Fibroblast of skin of left quadriceps (primary cell): ENCODE measurements at regions not wholly inside any gene's neighbourhood (a gene's known extent, or its start where the extent isn't known, plus 50 kb on each side); places are given as distances from the start of the nearest gene placed in this dataset.

Experiments used
- DNase-seq, 2 experiments: peaks; one replicate each; pipeline ENCODE4 v3.0.0-alpha.2; 2013; ENCODE audit warnings: low read depth in 2 of 2

DNA sequence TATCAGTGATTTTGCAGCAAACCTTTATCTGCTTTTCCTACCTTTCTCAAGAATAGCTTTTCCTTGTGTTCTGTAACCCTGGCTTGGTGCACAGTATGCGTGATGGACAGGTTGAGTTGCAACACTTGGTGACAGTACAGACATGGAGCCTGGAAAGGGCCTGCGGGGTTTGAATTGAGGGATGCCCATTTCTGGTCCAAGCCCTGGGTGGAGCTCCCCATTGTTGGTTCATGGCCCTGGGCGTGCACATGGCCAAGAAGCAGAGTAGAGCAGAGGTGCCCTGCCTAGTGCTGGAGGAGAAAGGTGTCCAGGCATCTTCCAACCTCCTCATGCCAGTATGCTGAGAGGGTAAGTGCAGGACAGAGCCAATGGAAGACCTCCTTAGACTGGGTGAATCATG is 106.6 kb upstream of the MKLN1 start:
- DNase-seq = no peak

DNA sequence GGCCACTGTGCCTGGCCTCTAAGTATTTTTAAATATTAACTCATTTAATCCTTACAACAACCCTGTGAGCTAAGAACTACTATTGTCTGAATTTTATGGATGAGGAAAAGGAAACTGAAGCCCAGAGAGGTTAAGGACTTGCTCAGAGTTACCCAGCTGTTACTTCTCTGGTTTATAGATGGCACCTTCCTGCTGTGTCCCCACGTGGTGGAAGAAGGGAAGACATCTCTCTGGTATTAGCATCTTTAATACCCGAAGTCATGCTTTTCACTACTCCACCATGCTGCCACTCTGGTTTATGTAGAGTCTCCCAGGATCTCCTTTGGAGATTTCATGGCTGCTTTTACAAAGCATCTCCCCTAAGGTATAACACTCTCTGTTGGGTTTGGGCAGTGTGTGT is 105.5 kb upstream of the MKLN1 start:
- no peak for DNase-seq

DNA sequence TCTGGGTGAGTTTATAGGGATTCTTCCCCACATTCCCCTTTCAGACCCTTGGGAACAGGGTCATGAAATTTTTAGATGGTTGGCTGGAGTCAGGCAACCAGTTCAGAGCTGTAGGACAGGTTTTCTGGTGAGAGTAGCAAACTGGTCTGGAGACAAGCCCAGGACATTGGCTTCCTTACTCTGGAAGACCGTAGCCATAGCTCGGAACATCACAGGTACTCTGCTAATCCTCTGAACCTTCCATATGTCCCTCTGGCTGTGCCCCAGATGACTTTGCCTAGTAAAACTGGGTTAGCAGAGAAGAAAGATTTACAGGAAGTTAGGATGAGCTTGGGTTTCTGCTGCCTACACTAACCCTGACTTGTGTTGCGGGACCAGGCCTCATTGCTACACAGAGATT is 104.5 kb upstream of the MKLN1 start:
- DNase-seq = no peak

DNA sequence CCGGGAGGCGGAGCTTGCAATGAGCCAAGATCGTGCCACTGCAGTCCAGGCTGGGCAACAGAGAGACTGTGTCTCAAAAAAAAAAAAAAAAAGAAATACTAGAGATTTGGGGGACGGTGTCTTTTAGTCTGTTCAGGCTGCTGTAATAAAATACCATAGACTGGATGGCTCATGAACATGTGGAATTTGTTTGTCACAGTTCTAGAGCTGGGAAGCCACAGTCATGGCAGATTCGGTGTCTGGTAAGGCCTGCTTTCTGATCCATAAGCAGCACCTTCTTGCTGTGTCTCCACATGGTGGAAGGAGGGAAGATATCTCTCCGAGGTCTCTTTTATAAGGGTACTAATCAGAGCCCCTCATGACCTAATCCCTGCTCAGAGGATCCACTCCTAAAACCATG is 102.7 kb upstream of the MKLN1 start:
- no peak for DNase-seq

DNA sequence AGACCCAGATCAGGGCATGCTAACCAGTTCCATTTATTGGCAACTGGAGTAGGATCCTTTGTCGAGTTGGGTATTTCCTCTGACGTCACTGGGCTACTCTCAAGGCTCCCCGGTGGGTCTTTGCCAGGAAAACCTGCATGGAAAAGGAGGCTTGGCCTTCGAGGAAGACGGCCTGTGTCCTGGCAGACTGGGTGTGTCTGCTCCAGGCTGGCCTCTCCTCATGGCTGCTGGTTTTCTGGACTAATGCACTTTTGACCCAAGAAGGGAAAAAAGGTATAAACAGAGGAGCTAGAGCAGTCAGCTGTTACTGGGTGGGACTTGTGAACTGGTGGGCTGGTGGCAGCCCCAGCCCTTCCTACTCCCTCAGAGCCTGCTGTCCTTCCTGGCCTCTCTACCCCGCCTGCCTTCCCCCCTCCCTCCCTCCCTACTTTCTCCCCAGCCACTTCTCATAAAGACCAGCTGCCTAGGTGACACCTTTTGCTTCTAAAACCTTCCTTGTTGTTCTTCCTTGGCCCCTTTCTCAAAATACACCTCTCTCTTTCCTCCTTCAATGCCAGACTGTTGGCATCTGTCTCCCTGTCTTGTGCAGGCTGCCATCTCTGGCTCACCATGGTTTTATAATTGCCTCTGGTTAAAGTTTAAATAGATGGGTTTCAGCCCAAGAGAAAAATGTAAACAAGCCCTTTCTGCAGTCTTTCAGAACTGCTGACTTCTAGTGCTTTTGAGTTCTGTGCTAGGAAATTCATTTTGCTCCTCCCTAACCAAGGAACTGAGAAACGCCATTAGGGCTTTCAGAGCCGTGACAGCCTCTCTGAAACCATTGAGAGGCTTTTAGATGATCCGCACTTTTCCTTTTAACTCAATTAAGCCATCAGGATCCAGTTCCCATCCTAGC is 101.8 kb upstream of the MKLN1 start:
- DNase-seq = no peak

DNA sequence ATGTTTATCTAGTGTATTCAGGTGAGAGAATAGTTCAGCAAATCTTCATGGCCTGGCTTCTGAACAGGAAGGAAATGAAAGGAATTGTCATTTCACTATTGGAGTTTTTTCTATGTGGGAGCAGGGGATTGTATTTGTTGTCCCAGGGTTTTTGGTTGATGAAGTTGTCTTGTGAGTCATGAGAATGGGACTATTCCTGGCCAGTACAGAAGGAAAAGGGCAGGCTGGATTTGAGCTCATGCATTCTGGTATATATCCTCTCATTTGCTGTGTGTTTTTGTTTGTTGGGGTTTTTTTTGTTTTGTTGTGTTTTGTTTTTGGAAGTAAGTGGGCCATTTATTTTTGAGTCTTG is 101.2 kb upstream of the MKLN1 start:
- DNase-seq = no peak

DNA sequence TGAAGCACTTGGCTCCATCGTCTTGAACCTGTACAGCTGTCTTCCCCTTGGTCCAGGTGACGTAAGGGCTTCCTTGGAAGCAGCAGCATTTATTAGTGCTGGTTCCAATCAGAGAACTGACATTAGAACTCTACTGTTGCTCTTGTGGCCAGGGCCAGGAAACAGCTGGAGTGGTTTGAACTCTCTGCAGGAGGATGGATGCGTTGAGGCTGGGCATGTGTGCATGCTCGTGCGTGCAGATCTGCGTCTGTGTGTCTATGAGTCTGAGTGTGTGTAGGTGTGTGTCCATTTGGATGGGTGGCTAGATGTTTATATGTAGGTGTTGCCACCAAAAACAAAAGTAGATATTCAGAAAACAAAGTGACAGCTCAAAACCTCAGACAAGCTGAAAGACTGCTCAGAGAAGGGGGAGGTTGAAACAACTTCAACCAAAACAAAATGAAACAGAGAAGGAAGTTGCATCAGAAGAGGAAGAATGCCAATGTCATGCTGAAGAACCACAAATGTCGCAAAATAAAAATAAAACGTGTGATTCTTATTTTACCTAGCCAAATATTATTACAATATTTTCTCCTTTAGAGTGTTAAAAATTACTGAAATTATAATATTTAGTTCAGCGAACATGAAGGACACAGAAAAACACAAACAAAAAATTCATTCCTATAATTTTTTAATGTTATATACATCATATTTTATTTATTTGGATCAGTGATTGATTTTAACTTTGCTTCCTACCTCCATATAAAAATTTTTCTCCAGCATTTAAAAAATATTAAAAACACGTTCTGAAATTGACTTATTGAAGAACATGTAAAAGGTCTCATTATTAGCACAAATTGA is 96.1 kb upstream of the MKLN1 start:
- DNase-seq = peak; percentile 32 to 42

DNA sequence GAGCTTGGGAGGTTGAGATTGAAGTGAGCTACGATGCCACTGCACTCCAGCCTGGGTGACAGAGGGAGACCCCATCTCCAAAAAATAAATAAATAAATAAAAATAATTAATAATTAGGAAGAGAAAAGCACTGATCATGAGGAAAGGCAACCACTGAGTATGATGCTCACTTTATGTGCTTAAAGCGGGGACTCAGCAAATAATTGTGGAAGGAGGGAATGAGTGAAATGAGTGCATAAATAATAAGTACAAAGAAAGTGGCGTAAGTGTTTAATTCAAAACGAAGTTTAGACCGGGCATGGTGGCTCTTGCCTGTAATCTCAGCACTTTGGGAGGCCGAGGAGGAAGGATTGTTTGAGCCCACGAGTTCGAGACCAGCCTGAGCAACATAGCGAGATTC is 94.9 kb upstream of the MKLN1 start:
- no peak for DNase-seq

DNA sequence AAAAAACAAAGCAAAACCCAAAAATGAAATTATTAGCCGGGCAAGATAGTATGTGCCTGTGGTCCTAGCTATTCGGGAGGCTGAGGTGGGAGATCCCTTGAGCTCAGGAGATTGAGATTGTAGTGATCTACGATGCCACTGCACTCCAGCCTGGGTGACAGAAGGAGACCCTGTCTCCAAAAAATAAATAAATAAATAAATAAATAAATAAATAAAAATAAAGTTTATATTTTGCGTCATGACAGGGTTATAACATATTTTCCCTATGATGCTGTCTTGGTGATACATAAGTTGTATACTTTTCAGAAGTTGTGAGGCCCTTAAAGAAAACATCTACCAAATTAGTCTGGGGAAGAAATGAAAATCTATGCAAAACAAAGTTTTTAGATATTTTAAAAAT is 94.5 kb upstream of the MKLN1 start:
- no peak for DNase-seq

DNA sequence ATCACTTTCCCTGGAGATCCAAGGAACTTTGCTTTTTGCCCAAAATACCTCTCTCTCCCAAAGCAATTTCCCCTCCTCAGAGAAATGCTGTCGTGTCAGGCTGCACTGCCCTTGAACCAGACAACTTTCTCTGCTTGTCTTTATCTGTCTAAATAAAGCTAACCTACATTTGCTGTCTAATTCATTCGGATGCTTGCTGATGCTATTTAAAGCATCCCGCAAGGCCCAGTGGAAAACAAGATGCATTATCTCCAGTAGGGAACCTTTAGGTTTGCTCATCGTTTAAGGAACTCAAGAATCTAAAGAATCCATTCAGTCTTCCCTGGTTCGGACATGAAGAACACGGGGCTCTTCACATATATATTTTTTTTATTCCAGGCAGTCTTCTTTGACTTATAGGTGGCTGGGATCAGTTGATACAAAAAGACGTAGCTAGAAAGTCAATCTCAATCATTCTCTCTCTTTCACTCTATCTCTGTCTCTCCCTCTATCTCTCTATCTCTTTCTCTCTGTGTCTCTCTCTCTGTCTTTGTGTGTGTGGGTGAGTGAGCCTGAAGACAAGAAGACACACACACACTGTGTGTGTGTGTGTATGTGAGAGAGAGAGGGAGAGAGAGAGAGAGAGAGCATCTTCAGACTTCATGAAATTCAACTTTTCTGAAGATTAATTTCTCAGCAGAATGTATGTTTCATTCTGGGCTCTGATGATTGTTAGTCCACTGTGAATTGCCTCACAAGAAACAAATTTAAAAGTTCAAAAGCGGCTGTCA is 92.8 kb upstream of the MKLN1 start:
- DNase-seq = no peak

DNA sequence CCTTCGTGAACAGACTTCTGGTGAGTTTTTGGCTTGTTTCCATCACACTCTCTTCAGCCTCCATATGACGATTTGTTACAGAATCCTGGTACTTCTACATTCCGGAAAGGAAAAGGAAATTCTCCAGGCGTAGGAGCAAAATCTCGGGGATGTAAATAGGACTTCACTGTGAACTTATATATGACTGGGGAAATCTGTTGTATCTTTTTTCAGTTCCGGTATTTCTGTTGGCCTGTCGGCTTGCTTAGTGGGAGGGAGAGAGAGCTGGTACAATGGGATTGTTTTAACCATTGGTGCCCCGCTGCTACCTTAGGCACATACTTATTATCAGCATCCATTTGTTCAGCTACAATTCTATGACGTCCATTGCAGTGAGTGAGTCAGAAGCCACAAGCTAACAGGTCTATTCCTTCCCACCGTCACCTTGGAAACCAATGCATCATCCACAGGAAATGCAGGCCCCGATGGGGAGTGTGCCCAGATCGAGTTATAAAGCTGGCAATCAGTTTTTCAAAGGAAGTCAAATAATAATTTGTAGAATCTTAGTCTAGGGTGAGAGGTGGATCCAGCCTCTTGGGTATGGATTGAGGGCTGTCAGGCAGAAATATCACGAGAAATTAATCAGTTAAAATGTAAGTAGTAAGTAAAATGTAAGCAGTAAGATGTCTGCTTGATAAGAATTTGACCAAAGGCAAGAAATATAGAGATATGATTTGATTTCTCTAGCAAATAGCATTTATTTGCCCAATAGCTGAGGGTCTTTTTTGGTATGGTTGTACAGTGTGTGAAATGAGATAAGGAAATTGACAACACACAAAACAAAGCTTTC is 92.0 kb upstream of the MKLN1 start:
- peak; percentile 91 to 93 for DNase-seq

DNA sequence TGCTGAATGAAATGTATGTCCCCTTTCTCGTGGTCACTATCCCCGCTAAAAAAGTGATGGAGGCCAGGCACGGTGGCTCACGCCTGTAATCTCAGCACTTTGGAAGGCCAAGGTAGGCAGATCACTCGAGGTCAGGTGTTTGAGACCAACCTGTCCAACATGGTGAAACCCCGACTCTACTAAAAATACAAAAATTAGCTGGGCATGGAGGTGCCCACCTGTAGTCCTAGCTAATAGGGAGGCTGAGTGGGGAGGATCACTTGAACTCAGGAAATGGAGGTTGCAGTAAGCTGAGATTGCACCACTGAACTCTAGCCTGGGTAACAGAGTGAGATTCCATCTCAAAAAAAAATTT is 91.4 kb upstream of the MKLN1 start:
- no peak for DNase-seq

DNA sequence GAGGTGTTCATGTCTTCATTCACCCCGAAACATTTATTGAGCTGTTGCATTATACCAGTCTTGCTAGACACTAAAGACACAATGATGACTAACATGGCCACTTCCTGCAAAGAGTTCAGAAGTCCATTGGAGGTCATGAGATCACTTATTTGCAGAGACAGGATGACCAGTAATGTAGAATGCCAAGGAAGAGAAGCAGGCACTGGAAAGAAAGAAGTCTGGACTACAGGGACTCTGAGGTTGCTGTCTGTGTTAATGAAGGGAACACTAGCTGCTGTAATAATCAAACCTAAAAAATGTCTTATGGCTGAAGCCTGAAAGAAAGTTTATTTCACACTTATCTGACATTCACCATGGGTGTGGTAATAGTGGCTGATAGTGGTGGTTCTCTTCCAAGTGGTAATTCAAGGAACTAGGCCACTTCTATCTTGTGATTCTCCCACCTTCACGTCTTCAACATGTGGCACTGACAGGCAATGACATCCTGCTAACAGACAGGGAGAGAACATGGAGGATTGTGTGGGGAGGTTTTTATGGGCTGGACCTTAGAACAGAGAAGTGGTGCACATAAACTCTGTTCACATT is 89.2 kb upstream of the MKLN1 start:
- no peak for DNase-seq

DNA sequence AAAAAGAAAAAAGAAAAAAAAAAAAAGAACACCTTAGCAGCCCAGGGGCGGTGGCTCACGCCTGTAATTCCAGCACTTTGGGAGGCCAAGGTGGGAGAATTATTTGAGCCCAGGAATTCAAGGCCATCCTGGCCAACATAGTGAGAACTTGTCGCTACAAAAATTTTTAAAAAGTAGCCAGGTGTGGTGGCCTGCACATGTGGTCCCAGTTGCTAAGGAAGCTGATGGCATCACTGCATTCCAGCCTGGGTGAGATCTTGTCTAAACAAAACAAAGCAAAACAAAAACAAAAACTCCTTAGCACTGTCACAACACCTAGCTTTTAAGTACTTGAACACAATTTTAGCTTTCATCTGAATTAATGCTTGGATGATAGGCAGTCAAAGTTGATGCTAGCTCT is 86.3 kb upstream of the MKLN1 start:
- no peak for DNase-seq

DNA sequence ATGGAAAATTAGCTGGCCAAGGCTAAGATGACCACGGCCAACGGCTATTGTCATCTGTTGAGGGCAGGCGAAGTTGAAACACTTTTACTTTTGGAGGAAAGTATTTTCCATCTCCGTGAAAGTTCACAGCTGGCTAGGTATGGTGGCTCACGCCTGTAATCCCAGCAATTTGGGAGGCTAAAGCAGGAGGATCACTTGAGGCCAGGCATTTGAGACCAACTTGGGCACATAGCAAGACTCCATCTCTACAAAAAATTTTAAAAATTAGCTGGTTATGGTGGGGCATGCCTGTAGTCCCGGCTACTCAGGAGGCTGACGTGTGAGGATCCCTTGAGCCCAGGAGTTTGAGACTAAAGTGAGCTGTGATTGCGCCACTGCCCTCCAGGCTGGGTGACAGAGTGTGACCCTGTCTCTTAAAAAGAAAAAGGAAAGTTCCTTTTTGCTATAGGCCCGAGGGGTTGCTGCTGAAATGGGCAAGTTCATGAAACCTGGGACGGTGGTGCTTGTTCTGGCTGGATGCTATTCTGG is 85.5 kb upstream of the MKLN1 start:
- DNase-seq = no peak

DNA sequence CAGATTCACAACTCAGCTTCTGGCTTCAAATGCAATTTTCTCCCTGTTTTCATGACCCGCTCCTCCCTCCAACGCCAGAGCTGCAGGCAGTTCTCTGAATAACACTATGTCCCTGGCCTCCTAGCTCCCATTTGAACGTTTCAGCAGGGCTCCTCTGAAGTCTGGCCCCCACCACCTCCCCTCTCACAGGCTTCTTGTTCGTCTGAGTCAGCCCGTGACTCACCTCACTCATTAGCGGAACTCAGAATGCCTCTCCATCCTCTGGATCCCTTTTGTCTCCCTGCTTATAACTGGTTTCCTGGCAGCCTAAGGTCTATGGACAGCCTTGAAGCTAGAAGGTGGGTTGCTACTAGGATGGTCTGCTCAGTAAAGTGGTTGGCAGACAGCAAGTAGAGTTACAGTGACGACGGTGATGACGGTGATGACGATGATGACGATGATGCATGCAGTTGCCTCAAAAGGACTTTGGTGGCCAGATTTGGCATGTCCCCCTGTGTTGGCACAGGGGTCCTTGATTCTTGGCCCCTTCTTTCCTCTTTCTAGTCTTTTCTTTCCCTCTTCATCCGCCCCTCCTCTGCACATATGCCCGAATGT is 83.3 kb upstream of the MKLN1 start:
- peak; percentile 85 to 87 for DNase-seq

DNA sequence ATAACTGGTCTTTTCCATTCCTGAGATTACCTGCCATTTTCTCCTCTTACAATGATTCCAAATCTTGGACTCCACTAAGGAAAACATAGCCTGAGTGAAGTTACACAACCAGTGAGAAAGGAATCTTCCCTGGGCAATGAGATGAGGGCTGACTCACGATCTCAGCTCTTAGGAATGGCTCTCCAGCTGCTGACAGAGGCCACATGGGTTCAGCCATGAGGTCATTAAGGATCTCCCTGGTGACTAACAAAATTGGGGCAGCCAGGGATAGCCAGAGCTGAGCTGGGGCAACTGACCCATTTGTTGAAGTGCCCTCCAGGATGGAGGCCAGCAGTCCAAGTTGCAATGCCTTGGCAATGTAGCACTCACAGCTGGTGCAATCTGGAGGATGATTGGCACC is 78.7 kb upstream of the MKLN1 start:
- peak; percentile 84 to 86 for DNase-seq

DNA sequence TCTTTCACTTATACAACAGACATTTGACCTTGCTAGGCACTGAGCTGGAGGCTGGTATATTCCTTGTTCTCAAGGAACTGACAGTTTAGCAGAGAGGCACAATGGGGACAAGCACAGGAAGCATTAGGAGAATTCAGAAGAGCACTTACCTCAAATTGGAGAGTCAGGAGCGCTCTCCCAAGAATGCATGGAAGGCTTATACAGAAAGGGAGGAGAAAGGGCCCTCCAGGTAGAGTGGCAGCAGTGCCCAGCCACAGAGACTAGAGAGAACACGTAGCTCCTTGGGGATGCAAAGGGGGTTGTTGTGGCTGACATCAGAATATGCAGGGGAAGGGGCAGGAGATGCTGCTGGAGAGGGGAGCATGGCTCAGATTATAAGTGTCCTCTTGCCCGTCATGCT is 78.2 kb upstream of the MKLN1 start:
- DNase-seq = no peak

DNA sequence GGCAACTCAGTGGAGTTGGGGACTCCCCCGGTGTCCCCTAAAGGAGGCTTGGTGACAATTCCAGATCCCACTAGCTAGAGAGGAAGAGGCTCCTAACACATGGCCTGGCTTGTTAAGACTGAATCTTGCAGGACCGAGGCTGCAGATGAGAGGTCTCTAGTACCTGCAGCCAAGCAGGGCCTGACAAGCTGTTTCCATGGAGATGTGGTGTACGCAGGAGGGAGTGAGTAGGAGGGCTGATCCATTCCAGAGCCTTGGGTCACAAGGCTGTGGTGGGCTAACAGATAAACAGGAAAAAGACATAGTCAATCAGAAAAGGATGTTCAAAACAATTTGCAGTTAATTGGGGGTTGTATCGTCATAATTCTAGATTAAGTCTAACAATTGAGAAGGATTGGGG is 77.3 kb upstream of the MKLN1 start:
- no peak for DNase-seq

DNA sequence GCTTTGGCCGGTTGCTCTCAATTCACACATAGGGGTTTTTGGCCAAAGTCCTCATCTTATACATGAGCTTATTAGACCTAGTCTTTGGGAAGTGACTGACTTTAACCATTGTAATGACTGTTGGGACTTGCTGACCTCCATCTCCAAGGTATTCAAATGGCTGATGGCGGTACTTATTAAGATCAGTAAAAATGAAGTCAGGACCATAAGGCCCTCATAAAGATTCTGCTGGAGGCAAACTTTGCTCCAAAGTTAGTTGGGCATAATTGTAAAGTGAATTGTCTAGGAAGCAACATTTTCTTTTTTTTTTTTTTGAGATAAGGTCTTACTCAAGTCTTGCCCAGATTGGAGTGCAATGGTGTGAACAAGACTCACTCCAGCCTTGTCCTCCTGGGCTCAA is 76.3 kb upstream of the MKLN1 start:
- no peak for DNase-seq

DNA sequence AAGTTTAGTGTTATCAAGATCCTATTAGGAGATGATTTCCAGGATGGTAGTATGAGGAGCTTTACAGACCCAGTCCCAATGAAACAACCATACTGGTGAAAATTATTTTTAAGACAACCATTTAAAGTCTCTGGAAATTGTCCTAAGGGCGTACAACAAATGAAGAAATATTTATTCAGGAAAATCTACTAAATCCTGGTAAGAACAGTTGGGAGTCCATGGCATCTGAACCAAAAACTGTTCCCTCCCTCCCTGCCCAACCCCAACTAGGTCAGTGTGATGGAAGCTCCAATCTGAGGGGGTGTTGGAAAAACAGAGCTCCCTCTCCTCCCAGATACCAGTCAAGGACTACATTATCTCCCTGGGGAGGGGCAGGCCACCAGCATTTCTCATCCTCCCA is 74.7 kb upstream of the MKLN1 start:
- DNase-seq = no peak
